ENCODE measurements at regions not wholly inside any gene's neighbourhood (a gene's known extent, or its start where the extent isn't known, plus 50 kb on each side); places are given as distances from the start of the nearest gene placed in this dataset.

GRCh38 chr6:14463110-14463509, 345.5 kb downstream of the CD83 start:
- TF ChIP-seq CTCF (IDR thresholded peaks at IDR 0.05) (no peak), POLR2AphosphoS5 (IDR thresholded peaks at IDR 0.05; ENCODE audit: insufficient read depth in 1 of 2, low read depth in 1 of 2) (no peak), POLR2A (IDR thresholded peaks at IDR 0.05) (no peak)
